Cardiac muscle cell (in vitro differentiated cells and primary cell): ENCODE measurements at regions not wholly inside any gene's neighbourhood (a gene's known extent, or its start where the extent isn't known, plus 50 kb on each side); places are given as distances from the start of the nearest gene placed in this dataset.

Experiments
- DNase-seq, 2 donors: peaks; one replicate each; pipeline versions ENCODE4 v3.0.0 to v3.0.0-alpha.2; 2010 to 2017; ENCODE audit warnings: low read depth in 1 of 2, low spot score in 1 of 2
- H3K27ac ChIP-seq: fragments of 200-600 bp; sonication (generic); 2 replicates; pipeline ENCODE4 v1.5.1; 2016
- H3K27me3 ChIP-seq: fragments of 200-600 bp; sonication (generic); 2 replicates; pipeline ENCODE4 v1.6.0; 2016; ENCODE audit warnings: control low read depth
- H3K36me3 ChIP-seq: fragments of 200-600 bp; sonication (generic); 2 replicates; pipeline ENCODE4 v1.5.1; 2016; ENCODE audit warnings: control low read depth
- H3K4me1 ChIP-seq: fragments of 200-600 bp; sonication (generic); 2 replicates; pipeline ENCODE4 v1.8.1; 2017; ENCODE audit warnings: low read depth, mild to moderate bottlenecking, mixed run types
- H3K4me3 ChIP-seq: fragments of 200-600 bp; sonication (generic); 2 replicates; pipeline ENCODE4 v1.5.1; 2016; ENCODE audit warnings: mild to moderate bottlenecking
- H3K9me3 ChIP-seq: fragments of 200-600 bp; sonication (generic); 2 replicates; pipeline ENCODE4 v1.5.1; 2017; ENCODE audit warnings: low read depth, mild to moderate bottlenecking, control low read depth
- TF ChIP-seq, protein P1 (sequence below): IDR thresholded peaks from 2 replicates; pipeline ENCODE4 v1.5.1; 2012; ENCODE audit warnings: low read depth, mild to moderate bottlenecking, low read length

DNA sequence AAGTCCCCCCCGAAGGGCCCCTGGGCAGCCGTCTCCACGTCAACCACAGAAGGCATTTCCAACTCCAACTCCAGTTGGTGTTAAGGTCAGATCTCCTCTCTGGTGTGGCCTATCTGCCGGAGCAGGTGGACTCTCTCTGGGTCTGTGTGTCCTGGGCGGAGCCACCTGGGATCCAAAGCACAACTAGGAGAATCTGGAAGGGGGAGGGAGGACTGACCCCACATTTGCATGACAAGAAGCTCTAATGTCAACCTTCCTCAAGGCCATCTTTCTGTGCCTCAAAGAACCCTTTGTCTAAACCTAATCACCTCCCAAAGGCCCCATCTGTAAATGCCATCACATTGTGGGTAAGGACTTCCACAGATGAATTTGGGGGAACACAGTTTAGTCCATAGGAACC is 381.5 kb downstream of the UQCRFS1 start:
- Histone ChIP-seq H3K36me3 (no peaks in the 10 kb centered on the region), H3K9me3 (no peaks in the 10 kb centered on the region), H3K4me3 (no peak overlapping the region), H3K27me3 (no peaks in the 10 kb centered on the region), H3K27ac (no peak overlapping the region), H3K4me1 (no peaks in the 10 kb centered on the region)
- no peak for DNase-seq
- TF ChIP-seq, protein P1, sequence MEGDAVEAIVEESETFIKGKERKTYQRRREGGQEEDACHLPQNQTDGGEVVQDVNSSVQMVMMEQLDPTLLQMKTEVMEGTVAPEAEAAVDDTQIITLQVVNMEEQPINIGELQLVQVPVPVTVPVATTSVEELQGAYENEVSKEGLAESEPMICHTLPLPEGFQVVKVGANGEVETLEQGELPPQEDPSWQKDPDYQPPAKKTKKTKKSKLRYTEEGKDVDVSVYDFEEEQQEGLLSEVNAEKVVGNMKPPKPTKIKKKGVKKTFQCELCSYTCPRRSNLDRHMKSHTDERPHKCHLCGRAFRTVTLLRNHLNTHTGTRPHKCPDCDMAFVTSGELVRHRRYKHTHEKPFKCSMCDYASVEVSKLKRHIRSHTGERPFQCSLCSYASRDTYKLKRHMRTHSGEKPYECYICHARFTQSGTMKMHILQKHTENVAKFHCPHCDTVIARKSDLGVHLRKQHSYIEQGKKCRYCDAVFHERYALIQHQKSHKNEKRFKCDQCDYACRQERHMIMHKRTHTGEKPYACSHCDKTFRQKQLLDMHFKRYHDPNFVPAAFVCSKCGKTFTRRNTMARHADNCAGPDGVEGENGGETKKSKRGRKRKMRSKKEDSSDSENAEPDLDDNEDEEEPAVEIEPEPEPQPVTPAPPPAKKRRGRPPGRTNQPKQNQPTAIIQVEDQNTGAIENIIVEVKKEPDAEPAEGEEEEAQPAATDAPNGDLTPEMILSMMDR = no peak

DNA sequence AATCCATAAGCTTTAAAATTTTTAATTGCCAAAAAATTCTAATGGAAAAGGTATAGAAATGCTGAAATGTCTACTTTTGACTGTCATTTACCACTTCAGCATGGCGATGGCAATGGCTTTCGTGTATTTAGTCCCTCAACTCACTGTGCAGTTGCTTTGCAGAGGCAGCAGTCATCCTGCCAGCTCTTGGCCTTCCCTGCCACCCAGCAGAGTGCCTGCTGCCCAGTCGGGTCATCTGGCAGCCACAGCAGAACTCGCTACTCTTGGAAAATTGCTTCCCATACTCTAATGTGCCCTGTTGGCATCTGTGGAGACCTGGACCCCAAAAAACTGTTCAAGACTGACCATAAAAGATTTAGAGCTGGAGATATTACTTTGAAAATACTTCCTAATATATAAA is 383.2 kb downstream of the UQCRFS1 start:
- no peaks in the 10 kb centered on the region for H3K9me3 ChIP-seq
- no peaks in the 10 kb centered on the region for H3K4me1 ChIP-seq
- no peaks in the 10 kb centered on the region for H3K27me3 ChIP-seq
- H3K36me3 ChIP-seq = no peaks in the 10 kb centered on the region
- H3K4me3 ChIP-seq = no peak overlapping the region
- TF ChIP-seq, protein P1 = no peak
- no peak for DNase-seq
- no peak overlapping the region for H3K27ac ChIP-seq

- Histone ChIP-seq H3K27me3 (no peaks in the 10 kb centered on the region), H3K4me1 (no peaks in the 10 kb centered on the region), H3K36me3 (no peaks in the 10 kb centered on the region), H3K9me3 (no peaks in the 10 kb centered on the region), H3K27ac (no peak overlapping the region), H3K4me3 (no peak overlapping the region)
- TF ChIP-seq, protein P1 = no peak
- DNase-seq = no peak
Observed at GRCh38 chr19:28829359-28829758, 383.6 kb downstream of the UQCRFS1 start.

DNA sequence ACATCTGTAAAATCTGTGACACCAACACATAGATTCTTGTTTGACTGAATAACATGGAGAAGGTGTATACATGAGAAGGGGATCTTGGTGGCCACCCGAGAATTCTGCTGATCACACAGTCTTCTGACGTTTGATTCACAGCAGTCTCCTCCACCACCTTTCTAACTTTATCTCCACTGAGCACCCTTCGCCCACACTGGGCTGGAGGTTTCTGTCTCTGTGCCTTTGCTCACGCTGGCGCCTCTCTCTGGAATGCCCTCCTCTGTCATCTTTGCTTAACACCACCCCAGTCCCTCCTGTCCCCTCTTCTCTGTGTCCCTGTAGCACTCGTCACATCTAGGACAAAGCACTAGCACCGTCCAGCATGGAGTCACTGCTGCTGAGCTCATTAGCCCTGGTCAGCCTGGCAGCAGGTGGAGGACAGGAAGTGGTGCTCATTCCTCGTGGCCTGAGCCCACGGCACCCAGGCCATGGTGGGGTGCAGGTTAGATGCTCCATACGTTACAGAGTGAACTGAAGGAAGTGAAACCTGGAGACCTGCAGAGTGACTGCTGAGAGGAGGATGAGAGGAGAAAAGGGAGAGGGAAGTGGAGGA is 384.6 kb downstream of the UQCRFS1 start:
- H3K27ac ChIP-seq = no peak overlapping the region
- H3K4me1 ChIP-seq = no peaks in the 10 kb centered on the region
- TF ChIP-seq, protein P1 = no peak
- no peaks in the 10 kb centered on the region for H3K27me3 ChIP-seq
- H3K36me3 ChIP-seq = no peaks in the 10 kb centered on the region
- H3K9me3 ChIP-seq = no peaks in the 10 kb centered on the region
- DNase-seq = no peak
- H3K4me3 ChIP-seq = no peak overlapping the region

- DNase-seq = no peak
- no peaks in the 10 kb centered on the region for H3K27me3 ChIP-seq
- TF ChIP-seq, protein P1 = no peak
Observed at GRCh38 chr19:28827382-28827781, 385.6 kb downstream of the UQCRFS1 start.

More at GRCh38 chr19:28827382-28827781, 385.6 kb downstream of the UQCRFS1 start:
- no peaks in the 10 kb centered on the region for H3K4me1 ChIP-seq
- H3K27ac ChIP-seq = no peak overlapping the region
- no peaks in the 10 kb centered on the region for H3K9me3 ChIP-seq
- H3K36me3 ChIP-seq = no peaks in the 10 kb centered on the region
- no peak overlapping the region for H3K4me3 ChIP-seq
